Cardiac muscle cell (in vitro differentiated cells and primary cell): ENCODE measurements at regions not wholly inside any gene's neighbourhood (a gene's known extent, or its start where the extent isn't known, plus 50 kb on each side); places are given as distances from the start of the nearest gene placed in this dataset.

ENCODE experiments used
- DNase-seq, 2 donors: peaks; one replicate each; pipeline versions ENCODE4 v3.0.0 to v3.0.0-alpha.2; 2010 to 2017; ENCODE audit warnings: low read depth in 1 of 2, low spot score in 1 of 2
- H3K27ac ChIP-seq: fragments of 200-600 bp; sonication (generic); 2 replicates; pipeline ENCODE4 v1.5.1; 2016
- H3K27me3 ChIP-seq: fragments of 200-600 bp; sonication (generic); 2 replicates; pipeline ENCODE4 v1.6.0; 2016; ENCODE audit warnings: control low read depth
- H3K36me3 ChIP-seq: fragments of 200-600 bp; sonication (generic); 2 replicates; pipeline ENCODE4 v1.5.1; 2016; ENCODE audit warnings: control low read depth
- H3K4me1 ChIP-seq: fragments of 200-600 bp; sonication (generic); 2 replicates; pipeline ENCODE4 v1.8.1; 2017; ENCODE audit warnings: low read depth, mild to moderate bottlenecking, mixed run types
- H3K4me3 ChIP-seq: fragments of 200-600 bp; sonication (generic); 2 replicates; pipeline ENCODE4 v1.5.1; 2016; ENCODE audit warnings: mild to moderate bottlenecking
- H3K9me3 ChIP-seq: fragments of 200-600 bp; sonication (generic); 2 replicates; pipeline ENCODE4 v1.5.1; 2017; ENCODE audit warnings: low read depth, mild to moderate bottlenecking, control low read depth
- TF ChIP-seq, protein P1 (sequence below): IDR thresholded peaks from 2 replicates; pipeline ENCODE4 v1.5.1; 2012; ENCODE audit warnings: low read depth, mild to moderate bottlenecking, low read length

GRCh38 chr11:70573701-70574151 is 175.4 kb downstream of the CTTN start:
- H3K4me3 ChIP-seq: no peak overlapping the region
- H3K27ac ChIP-seq: no peak overlapping the region
- TF ChIP-seq, protein P1, sequence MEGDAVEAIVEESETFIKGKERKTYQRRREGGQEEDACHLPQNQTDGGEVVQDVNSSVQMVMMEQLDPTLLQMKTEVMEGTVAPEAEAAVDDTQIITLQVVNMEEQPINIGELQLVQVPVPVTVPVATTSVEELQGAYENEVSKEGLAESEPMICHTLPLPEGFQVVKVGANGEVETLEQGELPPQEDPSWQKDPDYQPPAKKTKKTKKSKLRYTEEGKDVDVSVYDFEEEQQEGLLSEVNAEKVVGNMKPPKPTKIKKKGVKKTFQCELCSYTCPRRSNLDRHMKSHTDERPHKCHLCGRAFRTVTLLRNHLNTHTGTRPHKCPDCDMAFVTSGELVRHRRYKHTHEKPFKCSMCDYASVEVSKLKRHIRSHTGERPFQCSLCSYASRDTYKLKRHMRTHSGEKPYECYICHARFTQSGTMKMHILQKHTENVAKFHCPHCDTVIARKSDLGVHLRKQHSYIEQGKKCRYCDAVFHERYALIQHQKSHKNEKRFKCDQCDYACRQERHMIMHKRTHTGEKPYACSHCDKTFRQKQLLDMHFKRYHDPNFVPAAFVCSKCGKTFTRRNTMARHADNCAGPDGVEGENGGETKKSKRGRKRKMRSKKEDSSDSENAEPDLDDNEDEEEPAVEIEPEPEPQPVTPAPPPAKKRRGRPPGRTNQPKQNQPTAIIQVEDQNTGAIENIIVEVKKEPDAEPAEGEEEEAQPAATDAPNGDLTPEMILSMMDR: no peak
- H3K36me3 ChIP-seq: no peaks in the 10 kb centered on the region
- no peak for DNase-seq
- no peaks in the 10 kb centered on the region for H3K27me3 ChIP-seq
- H3K9me3 ChIP-seq: no peaks in the 10 kb centered on the region
- H3K4me1 ChIP-seq: no peaks in the 10 kb centered on the region

- TF ChIP-seq, protein P1: no peak
- no peaks in the 10 kb centered on the region for H3K4me1 ChIP-seq
- H3K4me3 ChIP-seq: no peak overlapping the region
- DNase-seq: no peak
- no peak overlapping the region for H3K27ac ChIP-seq
- no peaks in the 10 kb centered on the region for H3K9me3 ChIP-seq
- H3K27me3 ChIP-seq: no peaks in the 10 kb centered on the region
- no peaks in the 10 kb centered on the region for H3K36me3 ChIP-seq
Measured at GRCh38 chr11:70574725-70575347, 176.5 kb downstream of the CTTN start.

- no peak overlapping the region for H3K27ac ChIP-seq
- TF ChIP-seq, protein P1: no peak
- H3K36me3 ChIP-seq: no peaks in the 10 kb centered on the region
- no peak for DNase-seq
- no peak overlapping the region for H3K4me3 ChIP-seq
- no peaks in the 10 kb centered on the region for H3K27me3 ChIP-seq
- H3K4me1 ChIP-seq: no peaks in the 10 kb centered on the region
- H3K9me3 ChIP-seq: no peaks in the 10 kb centered on the region
Measured at GRCh38 chr11:70575396-70576060, 177.2 kb downstream of the CTTN start.

- Histone ChIP-seq H3K27me3 (no peaks in the 10 kb centered on the region), H3K4me1 (no peaks in the 10 kb centered on the region), H3K4me3 (no peak overlapping the region), H3K9me3 (no peaks in the 10 kb centered on the region), H3K27ac (no peak overlapping the region), H3K36me3 (no peaks in the 10 kb centered on the region)
- TF ChIP-seq, protein P1: no peak
- DNase-seq: no peak
Measured at GRCh38 chr11:70577258-70577603, 178.9 kb downstream of the CTTN start.

- Histone ChIP-seq H3K36me3 (no peaks in the 10 kb centered on the region), H3K4me3 (no peak overlapping the region), H3K9me3 (no peaks in the 10 kb centered on the region), H3K27ac (no peak overlapping the region), H3K4me1 (no peaks in the 10 kb centered on the region), H3K27me3 (no peaks in the 10 kb centered on the region)
- TF ChIP-seq, protein P1: no peak
- no peak for DNase-seq
Measured at GRCh38 chr11:70577948-70578347, 179.6 kb downstream of the CTTN start.
